IPS DF 4.7 (cell line): ENCODE measurements at regions not wholly inside any gene's neighbourhood (a gene's known extent, or its start where the extent isn't known, plus 50 kb on each side); places are given as distances from the start of the nearest gene placed in this dataset.
"Not testable (repeated sequence)": the region's sequence is repeated elsewhere in the genome, so short reads cannot be mapped to it uniquely, and the experiment has no call there.

Experiments used
- DNase-seq: peaks from one replicate; pipeline ENCODE4 v3.0.0-alpha.2; 2013; ENCODE audit warnings: low spot score; ENCODE audit errors: extremely low read depth

GRCh38 chr4:8676676-8677075 is 84.1 kb downstream of the CPZ start:
- DNase-seq = no peak

- DNase-seq = no peak
Measured at GRCh38 chr4:8675906-8676305, 83.3 kb downstream of the CPZ start.

- DNase-seq = peak; percentile 71
Measured at GRCh38 chr4:8675383-8675782, 82.8 kb downstream of the CPZ start.

- DNase-seq = no peak
Measured at GRCh38 chr4:8674311-8674885, 81.8 kb downstream of the CPZ start.

GRCh38 chr4:8673106-8673505 is 80.5 kb downstream of the CPZ start:
- DNase-seq = not testable (repeated sequence)

- no peak for DNase-seq
Measured at GRCh38 chr4:8672486-8672885, 79.9 kb downstream of the CPZ start.

- no peak for DNase-seq
Measured at GRCh38 chr4:8671712-8672290, 79.2 kb downstream of the CPZ start.
